HEK293T (cell line): ENCODE measurements at regions not wholly inside any gene's neighbourhood (a gene's known extent, or its start where the extent isn't known, plus 50 kb on each side); places are given as distances from the start of the nearest gene placed in this dataset.

Experiments used
- CTCF ChIA-PET: fragments of 350-600 bp; formaldehyde crosslinking; extraction: SDS; loops from one replicate; lab custom pipeline; 2021; ENCODE audit warnings: antibody characterized with exemption, inconsistent platforms; lab: Yijun Ruan, JAX
- POLR2A ChIA-PET: fragments of 350-600 bp; formaldehyde crosslinking; extraction: SDS; loops from one replicate; lab custom pipeline; 2020; ENCODE audit warnings: antibody characterized with exemption, inconsistent platforms; lab: Yijun Ruan, JAX
- DNase-seq: peaks from one replicate; pipeline ENCODE4 v3.0.0; 2012; ENCODE audit warnings: mixed read lengths; ENCODE audit errors: extremely low spot score
- ARNT ChIP-seq: fragments of 450-650 bp; IDR thresholded peaks from 2 replicates; pipeline ENCODE4 v1.6.1; 2017; ENCODE audit warnings: mild to moderate bottlenecking
- BHLHE40 ChIP-seq: fragments of 450-650 bp; IDR thresholded peaks from 2 replicates; pipeline ENCODE4 v1.6.1; 2016; ENCODE audit warnings: mild to moderate bottlenecking, moderate library complexity, borderline replicate concordance
- CTBP1 ChIP-seq: fragments of 450-650 bp; IDR thresholded peaks from 2 replicates; pipeline ENCODE4 v1.6.1; 2016; ENCODE audit warnings: borderline replicate concordance
- ELF4 ChIP-seq: fragments of 450-650 bp; IDR thresholded peaks from 2 replicates; pipeline ENCODE4 v1.6.1; 2017; ENCODE audit warnings: antibody characterized with exemption
- FOXA1 ChIP-seq: fragments of 450-650 bp; IDR thresholded peaks from 2 replicates; pipeline ENCODE4 v1.6.1; 2016; ENCODE audit warnings: mild to moderate bottlenecking
- FOXK2 ChIP-seq: fragments of 450-650 bp; IDR thresholded peaks from 2 replicates; pipeline ENCODE4 v1.6.1; 2016; ENCODE audit warnings: mild to moderate bottlenecking
- FOXM1 ChIP-seq: fragments of 450-650 bp; IDR thresholded peaks from 2 replicates; pipeline ENCODE4 v1.6.1; 2017; ENCODE audit warnings: mild to moderate bottlenecking, borderline replicate concordance
- HDGF ChIP-seq: fragments of 450-650 bp; IDR thresholded peaks from 2 replicates; pipeline ENCODE4 v1.6.1; 2017; ENCODE audit warnings: antibody characterized with exemption, borderline replicate concordance
- L3MBTL2 ChIP-seq: fragments of 450-650 bp; conservative IDR thresholded peaks from 2 replicates; pipeline ENCODE4 v1.6.1; 2016; ENCODE audit warnings: mild to moderate bottlenecking
- LEF1 ChIP-seq: fragments of 450-650 bp; IDR thresholded peaks from 2 replicates; pipeline ENCODE4 v1.6.1; 2017; ENCODE audit warnings: mild to moderate bottlenecking, borderline replicate concordance
- NFRKB ChIP-seq: fragments of 450-650 bp; IDR thresholded peaks from 2 replicates; pipeline ENCODE4 v1.6.1; 2016; ENCODE audit warnings: mild to moderate bottlenecking, moderate library complexity
- PKNOX1 ChIP-seq: fragments of 450-650 bp; IDR thresholded peaks from 2 replicates; pipeline ENCODE4 v1.6.1; 2016
- SP1 ChIP-seq: fragments of 450-650 bp; IDR thresholded peaks from 2 replicates; pipeline ENCODE4 v1.6.1; 2017
- SUZ12 ChIP-seq: fragments of 450-650 bp; IDR thresholded peaks from 2 replicates; pipeline ENCODE4 v1.6.1; 2016; ENCODE audit warnings: mild to moderate bottlenecking
- TARDBP ChIP-seq: fragments of 450-650 bp; IDR thresholded peaks from 2 replicates; pipeline ENCODE4 v1.6.1; 2016
- ZNF384 ChIP-seq: fragments of 450-650 bp; IDR thresholded peaks from 2 replicates; pipeline ENCODE4 v1.6.1; 2016

DNA sequence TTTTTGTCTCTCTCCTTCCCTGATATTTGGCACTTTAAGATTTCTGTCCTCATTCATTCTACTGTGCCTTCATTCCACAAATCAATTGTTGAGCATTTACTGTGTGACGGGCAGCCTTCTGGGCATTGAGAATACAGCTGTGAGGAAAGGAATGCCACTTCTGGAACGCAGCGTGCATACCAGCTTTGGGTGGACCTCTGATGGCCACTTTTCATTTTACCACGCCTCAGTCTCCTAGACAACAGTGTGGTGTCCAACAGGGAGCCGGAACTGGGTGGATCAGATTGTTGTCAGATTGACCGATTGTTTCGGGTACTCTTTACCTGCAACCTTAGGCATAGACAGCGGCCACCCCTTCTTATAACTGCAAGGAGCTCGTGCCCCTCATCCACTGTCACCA is 222.7 kb upstream of the DPP6 start:
- POLR2A ChIA-PET: no interaction called here
- CTCF ChIA-PET: no interaction called here
- TF ChIP-seq FOXK2: no peak
- TF ChIP-seq PKNOX1: no peak
- no peak for TF ChIP-seq FOXM1
- no peak for TF ChIP-seq LEF1
- TF ChIP-seq L3MBTL2: no peak
- no peak for TF ChIP-seq BHLHE40

DNA sequence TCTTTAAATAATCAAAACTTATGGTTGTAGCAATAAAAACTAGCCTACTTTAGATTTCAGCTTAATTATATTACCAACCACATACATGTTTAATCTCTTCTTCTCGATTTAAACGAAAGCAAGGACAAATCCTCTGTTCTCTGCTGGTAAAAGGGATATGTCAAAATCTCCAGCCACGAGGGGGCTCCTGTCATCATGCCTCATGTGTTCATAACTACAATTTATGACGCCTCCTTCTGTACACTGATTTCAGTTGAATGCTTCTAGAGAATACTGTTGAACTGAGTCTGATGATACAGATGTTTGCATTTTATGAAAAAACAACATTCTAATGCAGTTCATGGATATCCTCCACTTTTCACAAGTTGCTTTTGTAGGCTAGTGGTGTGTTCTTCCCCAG is 220.0 kb upstream of the DPP6 start:
- ChIA-PET POLR2A (no interaction called here), CTCF (no interaction called here)
- TF ChIP-seq FOXM1 (no peak), FOXK2 (no peak), BHLHE40 (no peak), SUZ12 (no peak), FOXA1 (no peak), TARDBP (no peak), HDGF (no peak), ELF4 (no peak), SP1 (no peak), CTBP1 (no peak), NFRKB (no peak), LEF1 (no peak), ARNT (no peak), L3MBTL2 (no peak; the same call in 1 of the 2 replicates), PKNOX1 (no peak)
- no peak for DNase-seq

More for the DNA sequence above, 222.7 kb upstream of the DPP6 start:
- DNase-seq: no peak

- no peak for DNase-seq
- ChIA-PET POLR2A (no interaction called here), CTCF (no interaction called here)
- TF ChIP-seq ARNT (no peak), TARDBP (no peak), SP1 (no peak), CTBP1 (no peak), L3MBTL2 (no peak), FOXA1 (no peak), BHLHE40 (no peak), ZNF384 (no peak), FOXM1 (no peak), FOXK2 (no peak), ELF4 (no peak), PKNOX1 (no peak), LEF1 (no peak), HDGF (no peak), SUZ12 (no peak)
These were observed 217.1 kb upstream of the DPP6 start for GRCh38 chr7:153835103-153835502.

GRCh38 chr7:153835712-153836265 is 216.4 kb upstream of the DPP6 start:
- DNase-seq: no peak
- TF ChIP-seq TARDBP (no peak), L3MBTL2 (no peak), FOXK2 (no peak), NFRKB (no peak), BHLHE40 (no peak), ARNT (no peak), LEF1 (no peak), CTBP1 (no peak), SP1 (no peak), HDGF (no peak), FOXM1 (no peak), ZNF384 (no peak), PKNOX1 (no peak), FOXA1 (no peak), SUZ12 (no peak), ELF4 (no peak)
- ChIA-PET CTCF (no interaction called here), POLR2A (no interaction called here)

DNA sequence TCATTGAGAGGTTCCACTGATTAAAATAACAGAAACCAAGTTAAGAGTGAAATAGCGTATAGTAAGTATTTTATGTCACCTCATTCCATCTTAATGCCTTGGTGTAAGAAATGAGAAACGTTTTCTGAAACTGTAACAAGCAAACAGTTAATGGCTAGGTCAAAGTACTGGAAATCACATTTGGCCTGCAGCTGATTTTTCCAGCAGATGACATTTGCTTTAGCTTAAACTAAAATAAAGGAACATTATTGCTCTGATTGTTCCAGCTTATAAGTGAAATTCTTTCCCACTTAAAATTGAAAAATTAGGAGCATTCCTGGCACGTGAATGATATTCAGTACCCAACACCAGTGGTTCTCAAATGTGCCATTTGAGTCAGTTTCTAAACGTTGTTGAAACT is 213.6 kb upstream of the DPP6 start:
- POLR2A ChIA-PET: no interaction called here
- no peak for DNase-seq
- TF ChIP-seq ELF4: no peak
- TF ChIP-seq SUZ12: no peak
- no peak for TF ChIP-seq PKNOX1
- TF ChIP-seq HDGF: no peak
- TF ChIP-seq CTBP1: no peak
- CTCF ChIA-PET: no interaction called here
